GM12878 (cell line): ENCODE measurements at regions not wholly inside any gene's neighbourhood (a gene's known extent, or its start where the extent isn't known, plus 50 kb on each side); places are given as distances from the start of the nearest gene placed in this dataset.

Source experiments
- ATAC-seq: fragments of 200-7000 bp; cut with Tn5 transposase; 3 replicates; pipeline ENCODE4 v1.9.1; 2020; ENCODE audit warnings: mild to moderate bottlenecking, moderate library complexity
- BruUV-seq: library from RNA; stranded (reverse); fragments of 400-500 nt; replicated peaks from 2 replicates; lab custom pipeline; 2021; lab: Mats Ljungman, UMichigan
- CTCF ChIA-PET: fragments of 300-600 bp; sonication (Branson Sonifier 250); formaldehyde crosslinking; extraction: SDS; loops from one replicate; lab custom pipeline; 2021; ENCODE audit warnings: inconsistent platforms; lab: Yijun Ruan, JAX
- POLR2A ChIA-PET: fragments of 350-600 bp; formaldehyde crosslinking; extraction: SDS; loops from one replicate; lab custom pipeline; 2021; ENCODE audit warnings: inconsistent platforms; lab: Charles Lee
- RAD21 ChIA-PET: fragments of 300-600 bp; sonication (Branson Sonifier 250); formaldehyde crosslinking; loops from one replicate; lab custom pipeline; 2023; ENCODE audit warnings: antibody characterized with exemption; ENCODE audit not compliant: unreplicated experiment; lab: Charles Lee
- SMC1A ChIA-PET: fragments of 300-600 bp; sonication (Branson Sonifier 250); formaldehyde crosslinking; loops from one replicate; lab custom pipeline; 2023; ENCODE audit not compliant: unreplicated experiment, uncharacterized antibody; lab: Charles Lee
- DNase-seq: peaks from one replicate; pipeline ENCODE4 v3.0.0-alpha.2; 2011; ENCODE audit warnings: low read depth, low spot score
- FAIRE-seq: peaks from 3 replicates; lab custom pipeline; 2011; peaks lifted over from hg19 to GRCh38; lab: Jason Lieb, UNC
- H2AFZ ChIP-seq: 2 replicates; pipeline ENCODE4 v1.6.0; 2011; ENCODE audit warnings: low read depth, low read length, control low read depth; ENCODE audit not compliant: control insufficient read depth
- H3K27ac ChIP-seq: 2 replicates; pipeline ENCODE4 v1.5.1; 2011; ENCODE audit warnings: control low read depth; ENCODE audit not compliant: control insufficient read depth, insufficient read depth
- H3K27me3 ChIP-seq, 2 experiments: replicated peaks in 1 of 2; 2 replicates each; pipeline versions ENCODE4 v1.6.0 to v1.6.1; 2011; ENCODE audit warnings: low read length in 1 of 2; ENCODE audit not compliant: control insufficient read depth in 2 of 2, insufficient read depth in 2 of 2
- H3K36me3 ChIP-seq, 2 experiments: 2 replicates each; pipeline ENCODE4 v1.5.1; 2011; ENCODE audit warnings: low read length in 1 of 2; ENCODE audit not compliant: control insufficient read depth in 2 of 2, insufficient read depth in 2 of 2
- H3K4me1 ChIP-seq: 2 replicates; pipeline ENCODE4 v1.6.1; 2011; ENCODE audit warnings: mild to moderate bottlenecking, low read length, moderate library complexity, mixed read lengths; ENCODE audit not compliant: control insufficient read depth, insufficient read depth
- H3K4me2 ChIP-seq: 2 replicates; pipeline ENCODE4 v1.6.0; 2011; ENCODE audit warnings: control low read depth; ENCODE audit not compliant: control insufficient read depth, insufficient read depth
- H3K4me3 ChIP-seq: fragments of 200-600 bp; sonication (generic); 2 replicates; pipeline ENCODE4 v1.5.1; 2016
- H3K79me2 ChIP-seq: 2 replicates; pipeline ENCODE4 v1.6.0; 2011; ENCODE audit warnings: low read length; ENCODE audit not compliant: control insufficient read depth, insufficient read depth
- H3K9ac ChIP-seq: 2 replicates; pipeline ENCODE4 v1.8.0; 2011; ENCODE audit warnings: low read length, control low read depth, mixed read lengths; ENCODE audit not compliant: control insufficient read depth, insufficient read depth
- H3K9me3 ChIP-seq: replicated peaks from 3 replicates; pipeline ENCODE4 v1.5.1; 2011; ENCODE audit warnings: mild to moderate bottlenecking, low read length; ENCODE audit not compliant: control insufficient read depth, insufficient read depth
- H4K20me1 ChIP-seq: 2 replicates; pipeline ENCODE4 v1.6.0; 2011; ENCODE audit not compliant: control insufficient read depth, insufficient read depth
- ASH2L ChIP-seq: fragments of 300-600, 200-600 bp; sonication (generic); IDR thresholded peaks from 2 replicates; pipeline ENCODE4 v1.6.1; 2017; ENCODE audit warnings: low read depth, mild to moderate bottlenecking, borderline replicate concordance
- ATF7 ChIP-seq: fragments of 450-650 bp; IDR thresholded peaks from 2 replicates; pipeline ENCODE4 v1.6.1; 2016; ENCODE audit warnings: low read depth, mild to moderate bottlenecking
- BCL11A ChIP-seq: IDR thresholded peaks from 2 replicates; pipeline ENCODE4 v1.6.1; 2011; ENCODE audit warnings: low read depth, low read length
- CBFB ChIP-seq: IDR thresholded peaks from 2 replicates; pipeline ENCODE4 v1.6.1; 2016; ENCODE audit warnings: antibody characterized with exemption, low read depth
- CEBPB ChIP-seq, 2 experiments: fragments of 150-350 bp in 1 of 2; IDR thresholded peaks; 2 replicates each; pipeline ENCODE4 v1.6.1; 2012 to 2014; ENCODE audit warnings: low read depth in 2 of 2, low read length in 2 of 2, borderline replicate concordance in 1 of 2, inconsistent platforms in 1 of 2
- CHD1 ChIP-seq: IDR thresholded peaks from 2 replicates; pipeline ENCODE4 v1.6.1; 2012; ENCODE audit warnings: low read depth, low read length, improper control_type of control experiment
- JUNB ChIP-seq: IDR thresholded peaks from 2 replicates; pipeline ENCODE4 v1.6.1; 2016; ENCODE audit warnings: antibody characterized with exemption, mild to moderate bottlenecking
- JUND ChIP-seq: IDR thresholded peaks from 2 replicates; pipeline ENCODE4 v1.6.1; 2012; ENCODE audit warnings: low read depth, mild to moderate bottlenecking, low read length, improper control_type of control experiment, moderate library complexity
- RCOR1 ChIP-seq: conservative IDR thresholded peaks from 2 replicates; pipeline ENCODE4 v1.6.1; 2012; ENCODE audit warnings: low read depth, low read length, improper control_type of control experiment
- SIX5 ChIP-seq: IDR thresholded peaks from 2 replicates; pipeline ENCODE4 v1.6.1; 2011; ENCODE audit warnings: mild to moderate bottlenecking, low read depth, low read length, moderate library complexity; ENCODE audit not compliant: severe bottlenecking
- SP1 ChIP-seq: IDR thresholded peaks from one replicate; pipeline ENCODE4 v1.6.1; 2011; ENCODE audit warnings: low read depth, low read length
- SPI1 ChIP-seq: IDR thresholded peaks from 2 replicates; pipeline ENCODE4 v1.6.1; 2011; ENCODE audit warnings: low read depth, mild to moderate bottlenecking, low read length, moderate library complexity, borderline replicate concordance; ENCODE audit not compliant: insufficient read depth
- TCF7 ChIP-seq: IDR thresholded peaks from 2 replicates; pipeline ENCODE4 v1.6.1; 2014; ENCODE audit warnings: antibody characterized with exemption, borderline replicate concordance
- ZNF622 ChIP-seq: fragments of 450-650 bp; IDR thresholded peaks from 2 replicates; pipeline ENCODE4 v1.6.1; 2017; ENCODE audit warnings: mild to moderate bottlenecking, inconsistent platforms
- WGBS: methylation state at CpG from one replicate; pipeline ENCODE4 v1.1.6; 2016; ENCODE audit warnings: low lambda C conversion rate; ENCODE audit not compliant: insufficient replicate concordance, insufficient coverage; ENCODE audit errors: missing lambda C conversion rate; 5-methylcytosine and 5-hydroxymethylcytosine counted together
- in situ Hi-C: fragments of 300-500 bp; cut with MboI; formaldehyde crosslinking; loops from 9 replicates; pipeline ENCODE4 v1.14.3; 2018; ENCODE audit warnings: mixed read lengths
- intact Hi-C: fragments of 100-400 bp; cut with micrococcal nuclease; formaldehyde crosslinking; loops from one replicate; pipeline ENCODE4 v1.14.2; 2022; ENCODE audit not compliant: unreplicated experiment
- TF ChIP-seq, protein P1 (sequence below): fragments of 450-650 bp; IDR thresholded peaks from 2 replicates; pipeline ENCODE4 v1.6.1; 2017; ENCODE audit warnings: low read depth, mild to moderate bottlenecking, moderate library complexity

DNA sequence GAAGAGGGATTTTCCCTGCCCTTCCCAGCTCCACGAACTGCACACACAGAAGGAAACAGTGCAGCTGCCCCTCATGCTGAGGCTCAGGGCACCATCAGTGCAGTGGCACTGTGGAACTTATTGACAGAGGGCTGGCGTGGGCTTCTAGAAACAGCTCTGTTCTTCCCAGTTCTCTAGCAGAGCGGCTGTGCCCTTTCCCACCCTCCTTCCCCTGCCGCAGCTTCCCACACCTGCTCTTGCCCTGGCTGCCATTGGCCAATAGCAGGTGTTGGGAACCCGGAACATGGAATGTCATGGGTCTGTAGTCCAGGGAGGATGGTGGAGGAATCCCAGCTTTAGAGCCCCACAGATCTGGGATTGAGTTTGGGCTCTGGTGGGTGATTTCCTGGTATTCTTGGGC, 343.8 kb downstream of the RPS6KC1 start:
- H2AFZ ChIP-seq = no peak overlapping the region
- H3K4me2 ChIP-seq = no peak overlapping the region
- H3K4me3 ChIP-seq = no peak overlapping the region
- no peaks in the 10 kb centered on the region for H4K20me1 ChIP-seq
- ChIA-PET CTCF (no interaction called here), RAD21 (no interaction called here), POLR2A (no interaction called here), SMC1A (no interaction called here)
- H3K9me3 ChIP-seq = no peaks in the 10 kb centered on the region
- H3K4me1 ChIP-seq = no peaks in the 10 kb centered on the region
- H3K9ac ChIP-seq = no peak overlapping the region
- no TSS peak for BruUV-seq
- H3K79me2 ChIP-seq = no peaks in the 10 kb centered on the region
- no peak for FAIRE-seq
- H3K27me3 ChIP-seq = no peaks in the 10 kb centered on the region
- DNase-seq = no peak
- intact Hi-C loops (no loop called here), in situ Hi-C loops (no loop called here)
- 23% methylated on average over 5 of the region's 5 CpGs for WGBS
- no peak for ATAC-seq
- no peaks in the 10 kb centered on the region for H3K36me3 ChIP-seq
- TF ChIP-seq SPI1 = no peak
- no peak for TF ChIP-seq JUNB
- TF ChIP-seq CEBPB (IDR thresholded peaks at IDR 0.05; ENCODE audit: borderline replicate concordance in 1 of 2, low read depth in 2 of 2, low read length in 2 of 2) = no peak
- TF ChIP-seq SIX5 = no peak
- TF ChIP-seq ZNF622 = no peak
- TF ChIP-seq, protein P1, sequence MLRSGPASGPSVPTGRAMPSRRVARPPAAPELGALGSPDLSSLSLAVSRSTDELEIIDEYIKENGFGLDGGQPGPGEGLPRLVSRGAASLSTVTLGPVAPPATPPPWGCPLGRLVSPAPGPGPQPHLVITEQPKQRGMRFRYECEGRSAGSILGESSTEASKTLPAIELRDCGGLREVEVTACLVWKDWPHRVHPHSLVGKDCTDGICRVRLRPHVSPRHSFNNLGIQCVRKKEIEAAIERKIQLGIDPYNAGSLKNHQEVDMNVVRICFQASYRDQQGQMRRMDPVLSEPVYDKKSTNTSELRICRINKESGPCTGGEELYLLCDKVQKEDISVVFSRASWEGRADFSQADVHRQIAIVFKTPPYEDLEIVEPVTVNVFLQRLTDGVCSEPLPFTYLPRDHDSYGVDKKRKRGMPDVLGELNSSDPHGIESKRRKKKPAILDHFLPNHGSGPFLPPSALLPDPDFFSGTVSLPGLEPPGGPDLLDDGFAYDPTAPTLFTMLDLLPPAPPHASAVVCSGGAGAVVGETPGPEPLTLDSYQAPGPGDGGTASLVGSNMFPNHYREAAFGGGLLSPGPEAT = no peak
- no peak overlapping the region for H3K27ac ChIP-seq

DNA sequence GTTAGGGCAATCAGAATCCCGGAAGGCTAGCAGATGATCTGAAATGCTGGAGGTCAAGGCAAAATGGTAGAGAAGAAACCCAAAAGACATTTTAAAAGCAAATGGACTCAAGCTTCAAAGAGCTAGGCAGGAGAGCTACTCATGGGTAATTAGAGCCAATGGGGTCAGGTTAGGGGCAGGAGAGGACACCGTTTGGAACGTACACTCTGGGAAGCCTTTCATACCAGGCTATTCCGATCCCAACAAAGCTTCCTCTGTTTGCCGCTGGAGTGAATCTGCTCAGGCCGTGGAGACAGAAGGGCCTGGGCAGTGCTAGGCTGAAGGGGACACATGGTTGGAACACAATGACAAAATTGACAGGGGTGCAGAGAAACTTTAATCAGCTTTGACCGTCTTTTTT, 346.6 kb downstream of the RPS6KC1 start:
- Histone ChIP-seq H3K27ac (no peak overlapping the region), H3K4me1 (no peaks in the 10 kb centered on the region), H4K20me1 (no peaks in the 10 kb centered on the region), H3K9ac (no peak overlapping the region), H3K4me2 (no peak overlapping the region), H3K36me3 (no peaks in the 10 kb centered on the region), H3K4me3 (no peak overlapping the region), H3K9me3 (no peaks in the 10 kb centered on the region), H3K27me3 (no peaks in the 10 kb centered on the region), H3K79me2 (no peaks in the 10 kb centered on the region), H2AFZ (no peak overlapping the region)
- POLR2A ChIA-PET = no interaction called here
- CTCF ChIA-PET = interaction anchor here (0.7 kb wide), 1 partner anchor 23 kb away, joined by 3 read pairs; no protein-coding TSS in a partner anchor
- ATAC-seq (no peak), FAIRE-seq (no peak), DNase-seq (no peak)
- no TSS peak for BruUV-seq
- in situ Hi-C loops = no loop called here
- 56% methylated on average over 7 of the region's 7 CpGs for WGBS
- RAD21 ChIA-PET = no interaction called here
- SMC1A ChIA-PET = no interaction called here
- intact Hi-C loops = no loop called here
- TF ChIP-seq CBFB = no peak
- no peak for TF ChIP-seq BCL11A
- TF ChIP-seq ASH2L = no peak
- TF ChIP-seq CHD1 = no peak
- no peak for TF ChIP-seq TCF7
- no peak for TF ChIP-seq SP1
- no peak for TF ChIP-seq ATF7
- TF ChIP-seq SIX5 = no peak
- TF ChIP-seq JUND = no peak
- no peak for TF ChIP-seq RCOR1
